HepG2 (cell line): ENCODE measurements at regions not wholly inside any gene's neighbourhood (a gene's known extent, or its start where the extent isn't known, plus 50 kb on each side); places are given as distances from the start of the nearest gene placed in this dataset.

ENCODE experiments used
- CHD2 ChIP-seq: IDR thresholded peaks from 2 replicates; pipeline ENCODE4 v1.6.1; 2011; ENCODE audit warnings: low read depth, low read length, improper control_type of control experiment
- CREM ChIP-seq, 2 experiments: sonication (generic) in 1 of 2; formaldehyde crosslinking in 1 of 2; IDR thresholded peaks; 2 replicates each; pipeline versions ENCODE4 v1.4.0 to v1.6.1; 2016 to 2020; ENCODE audit warnings: antibody characterized with exemption in 1 of 2, mild to moderate bottlenecking in 1 of 2, missing genetic modification reagents in 1 of 2
- HMGXB4 ChIP-seq, 2 experiments: sonication (generic) in 1 of 2; formaldehyde crosslinking in 1 of 2; IDR thresholded peaks; 2 replicates each; pipeline versions ENCODE4 v1.4.0 to v1.6.1; 2018 to 2020; ENCODE audit warnings: missing genetic modification reagents in 2 of 2, borderline replicate concordance in 1 of 2, low read depth in 1 of 2, mild to moderate bottlenecking in 1 of 2, missing biosample characterization in 1 of 2
- KLF9 ChIP-seq: IDR thresholded peaks from 2 replicates; pipeline ENCODE4 v1.6.1; 2016; ENCODE audit warnings: low read depth
- MEIS2 ChIP-seq: sonication (generic); formaldehyde crosslinking; IDR thresholded peaks from 2 replicates; pipeline ENCODE4 v1.9.0; 2021; ENCODE audit warnings: mild to moderate bottlenecking, missing genetic modification reagents
- PAF1 ChIP-seq: IDR thresholded peaks from 2 replicates; pipeline ENCODE4 v1.6.1; 2016; ENCODE audit warnings: missing genetic modification reagents, missing compliant biosample characterization
- RXRA ChIP-seq: sonication (generic); formaldehyde crosslinking; IDR thresholded peaks from 2 replicates; pipeline ENCODE4 v1.5.1; 2020; ENCODE audit warnings: missing genetic modification reagents
- SMC3 ChIP-seq: IDR thresholded peaks from 2 replicates; pipeline ENCODE4 v1.6.1; 2011; ENCODE audit warnings: low read length, improper control_type of control experiment
- ZNF670 ChIP-seq: sonication (generic); formaldehyde crosslinking; IDR thresholded peaks from 2 replicates; pipeline ENCODE4 v1.8.0; 2022; ENCODE audit warnings: mild to moderate bottlenecking, missing genetic modification reagents, borderline replicate concordance
- TF ChIP-seq, protein P1 (sequence below): sonication (generic); formaldehyde crosslinking; IDR thresholded peaks from 2 replicates; pipeline ENCODE4; 2020; ENCODE audit warnings: missing genetic modification reagents, mild to moderate bottlenecking, borderline replicate concordance
- TF ChIP-seq, protein P2 (sequence below): sonication (generic); formaldehyde crosslinking; IDR thresholded peaks from 2 replicates; pipeline ENCODE4 v1.5.0; 2020; ENCODE audit warnings: mild to moderate bottlenecking, missing genetic modification reagents
- TF ChIP-seq, protein P3 (sequence below): sonication (generic); formaldehyde crosslinking; IDR thresholded peaks from 2 replicates; pipeline ENCODE4 v1.5.0; 2020; ENCODE audit warnings: mild to moderate bottlenecking, missing genetic modification reagents, moderate library complexity

- TF ChIP-seq ZNF670 = no peak
- no peak for TF ChIP-seq CHD2
- no peak for TF ChIP-seq MEIS2 (CRISPR knock-in tag)
- no peak for TF ChIP-seq PAF1 (CRISPR knock-in tag)
- TF ChIP-seq, protein P1, sequence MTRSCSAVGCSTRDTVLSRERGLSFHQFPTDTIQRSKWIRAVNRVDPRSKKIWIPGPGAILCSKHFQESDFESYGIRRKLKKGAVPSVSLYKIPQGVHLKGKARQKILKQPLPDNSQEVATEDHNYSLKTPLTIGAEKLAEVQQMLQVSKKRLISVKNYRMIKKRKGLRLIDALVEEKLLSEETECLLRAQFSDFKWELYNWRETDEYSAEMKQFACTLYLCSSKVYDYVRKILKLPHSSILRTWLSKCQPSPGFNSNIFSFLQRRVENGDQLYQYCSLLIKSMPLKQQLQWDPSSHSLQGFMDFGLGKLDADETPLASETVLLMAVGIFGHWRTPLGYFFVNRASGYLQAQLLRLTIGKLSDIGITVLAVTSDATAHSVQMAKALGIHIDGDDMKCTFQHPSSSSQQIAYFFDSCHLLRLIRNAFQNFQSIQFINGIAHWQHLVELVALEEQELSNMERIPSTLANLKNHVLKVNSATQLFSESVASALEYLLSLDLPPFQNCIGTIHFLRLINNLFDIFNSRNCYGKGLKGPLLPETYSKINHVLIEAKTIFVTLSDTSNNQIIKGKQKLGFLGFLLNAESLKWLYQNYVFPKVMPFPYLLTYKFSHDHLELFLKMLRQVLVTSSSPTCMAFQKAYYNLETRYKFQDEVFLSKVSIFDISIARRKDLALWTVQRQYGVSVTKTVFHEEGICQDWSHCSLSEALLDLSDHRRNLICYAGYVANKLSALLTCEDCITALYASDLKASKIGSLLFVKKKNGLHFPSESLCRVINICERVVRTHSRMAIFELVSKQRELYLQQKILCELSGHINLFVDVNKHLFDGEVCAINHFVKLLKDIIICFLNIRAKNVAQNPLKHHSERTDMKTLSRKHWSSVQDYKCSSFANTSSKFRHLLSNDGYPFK (CRISPR knock-in tag) = no peak
- 0 out of 2 replicates have a peak, but pooled peaks have one; percentile 9 for TF ChIP-seq SMC3
- TF ChIP-seq RXRA (CRISPR knock-in tag) = no peak
- no peak for TF ChIP-seq CREM (IDR thresholded peaks at IDR 0.05)
- TF ChIP-seq CREM (CRISPR knock-in tag; IDR thresholded peaks at IDR 0.05) = no peak
- TF ChIP-seq, protein P2, sequence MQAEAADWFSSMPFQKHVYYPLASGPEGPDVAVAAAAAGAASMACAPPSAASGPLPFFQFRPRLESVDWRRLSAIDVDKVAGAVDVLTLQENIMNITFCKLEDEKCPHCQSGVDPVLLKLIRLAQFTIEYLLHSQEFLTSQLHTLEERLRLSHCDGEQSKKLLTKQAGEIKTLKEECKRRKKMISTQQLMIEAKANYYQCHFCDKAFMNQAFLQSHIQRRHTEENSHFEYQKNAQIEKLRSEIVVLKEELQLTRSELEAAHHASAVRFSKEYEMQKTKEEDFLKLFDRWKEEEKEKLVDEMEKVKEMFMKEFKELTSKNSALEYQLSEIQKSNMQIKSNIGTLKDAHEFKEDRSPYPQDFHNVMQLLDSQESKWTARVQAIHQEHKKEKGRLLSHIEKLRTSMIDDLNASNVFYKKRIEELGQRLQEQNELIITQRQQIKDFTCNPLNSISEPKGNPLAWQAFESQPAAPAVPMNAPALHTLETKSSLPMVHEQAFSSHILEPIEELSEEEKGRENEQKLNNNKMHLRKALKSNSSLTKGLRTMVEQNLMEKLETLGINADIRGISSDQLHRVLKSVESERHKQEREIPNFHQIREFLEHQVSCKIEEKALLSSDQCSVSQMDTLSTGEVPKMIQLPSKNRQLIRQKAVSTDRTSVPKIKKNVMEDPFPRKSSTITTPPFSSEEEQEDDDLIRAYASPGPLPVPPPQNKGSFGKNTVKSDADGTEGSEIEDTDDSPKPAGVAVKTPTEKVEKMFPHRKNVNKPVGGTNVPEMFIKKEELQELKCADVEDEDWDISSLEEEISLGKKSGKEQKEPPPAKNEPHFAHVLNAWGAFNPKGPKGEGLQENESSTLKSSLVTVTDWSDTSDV (CRISPR knock-in tag) = no peak
- TF ChIP-seq, protein P3, sequence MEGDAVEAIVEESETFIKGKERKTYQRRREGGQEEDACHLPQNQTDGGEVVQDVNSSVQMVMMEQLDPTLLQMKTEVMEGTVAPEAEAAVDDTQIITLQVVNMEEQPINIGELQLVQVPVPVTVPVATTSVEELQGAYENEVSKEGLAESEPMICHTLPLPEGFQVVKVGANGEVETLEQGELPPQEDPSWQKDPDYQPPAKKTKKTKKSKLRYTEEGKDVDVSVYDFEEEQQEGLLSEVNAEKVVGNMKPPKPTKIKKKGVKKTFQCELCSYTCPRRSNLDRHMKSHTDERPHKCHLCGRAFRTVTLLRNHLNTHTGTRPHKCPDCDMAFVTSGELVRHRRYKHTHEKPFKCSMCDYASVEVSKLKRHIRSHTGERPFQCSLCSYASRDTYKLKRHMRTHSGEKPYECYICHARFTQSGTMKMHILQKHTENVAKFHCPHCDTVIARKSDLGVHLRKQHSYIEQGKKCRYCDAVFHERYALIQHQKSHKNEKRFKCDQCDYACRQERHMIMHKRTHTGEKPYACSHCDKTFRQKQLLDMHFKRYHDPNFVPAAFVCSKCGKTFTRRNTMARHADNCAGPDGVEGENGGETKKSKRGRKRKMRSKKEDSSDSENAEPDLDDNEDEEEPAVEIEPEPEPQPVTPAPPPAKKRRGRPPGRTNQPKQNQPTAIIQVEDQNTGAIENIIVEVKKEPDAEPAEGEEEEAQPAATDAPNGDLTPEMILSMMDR (CRISPR knock-in tag) = peak; percentile 55
- no peak for TF ChIP-seq KLF9
- TF ChIP-seq HMGXB4 (CRISPR knock-in tag; IDR thresholded peaks at IDR 0.05; ENCODE audit: borderline replicate concordance in 1 of 2, low read depth in 1 of 2) = no peak
Measured at GRCh38 chr12:3342051-3342450, 149.0 kb upstream of the PRMT8 start.
